HG02610 (cell line): ENCODE measurements at regions not wholly inside any gene's neighbourhood (a gene's known extent, or its start where the extent isn't known, plus 50 kb on each side); places are given as distances from the start of the nearest gene placed in this dataset.

Source experiments
- ATAC-seq: cut with Tn5 transposase; IDR thresholded peaks from one replicate; pipeline ENCODE4 v1.9.1; 2021; ENCODE audit warnings: mild to moderate bottlenecking, moderate library complexity; ENCODE audit not compliant: unreplicated experiment

GRCh38 chr1:105934806-105935205 is 1121.7 kb upstream of the PRMT6 start:
- no peak for ATAC-seq

DNA sequence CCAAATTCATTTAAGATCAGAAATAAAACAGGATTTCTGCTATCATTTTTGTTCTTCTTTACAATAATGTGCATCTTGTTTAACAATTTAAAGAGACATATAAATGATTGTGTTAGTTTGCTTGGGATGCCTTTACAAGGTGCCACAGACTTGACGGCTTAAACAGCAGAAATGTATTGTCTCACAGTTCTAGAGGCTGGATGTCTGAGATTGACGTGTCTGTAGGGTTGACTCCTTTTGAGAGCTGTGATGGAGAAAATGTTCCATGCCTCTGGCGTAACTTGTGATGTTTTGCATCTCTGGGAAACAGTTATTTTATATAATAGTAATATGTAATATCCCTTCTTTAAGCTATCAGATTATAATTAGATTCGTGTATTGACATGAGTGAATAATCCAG is 1091.6 kb upstream of the PRMT6 start:
- no peak for ATAC-seq

GRCh38 chr1:105997516-105997915 is 1059.0 kb upstream of the PRMT6 start:
- no peak for ATAC-seq

DNA sequence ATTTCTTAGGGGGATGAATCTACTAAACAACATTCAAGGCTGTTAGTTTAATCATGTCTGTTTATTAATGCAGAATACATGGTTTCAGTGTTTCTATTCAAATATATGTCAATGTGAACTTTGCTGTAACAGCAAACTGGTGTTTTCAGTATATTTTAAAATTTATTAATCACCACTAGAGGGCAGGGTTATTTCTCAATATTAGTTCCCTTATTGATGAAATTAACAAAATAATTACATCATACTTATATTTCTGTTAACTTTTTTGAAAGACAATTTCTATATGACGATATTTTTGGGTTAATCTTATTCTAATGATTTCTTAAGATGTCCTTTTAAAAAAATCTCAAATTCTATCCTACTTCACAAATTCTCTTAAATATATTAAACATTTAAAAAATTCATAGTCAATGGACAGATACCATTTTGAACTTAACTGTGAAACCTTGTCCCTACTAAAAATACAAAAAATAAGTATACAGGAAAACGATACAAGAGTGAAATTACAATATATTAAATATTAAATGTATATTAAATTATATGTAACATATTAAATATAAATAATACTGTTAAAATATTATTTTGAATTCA is 1034.1 kb upstream of the PRMT6 start:
- ATAC-seq = no peak

DNA sequence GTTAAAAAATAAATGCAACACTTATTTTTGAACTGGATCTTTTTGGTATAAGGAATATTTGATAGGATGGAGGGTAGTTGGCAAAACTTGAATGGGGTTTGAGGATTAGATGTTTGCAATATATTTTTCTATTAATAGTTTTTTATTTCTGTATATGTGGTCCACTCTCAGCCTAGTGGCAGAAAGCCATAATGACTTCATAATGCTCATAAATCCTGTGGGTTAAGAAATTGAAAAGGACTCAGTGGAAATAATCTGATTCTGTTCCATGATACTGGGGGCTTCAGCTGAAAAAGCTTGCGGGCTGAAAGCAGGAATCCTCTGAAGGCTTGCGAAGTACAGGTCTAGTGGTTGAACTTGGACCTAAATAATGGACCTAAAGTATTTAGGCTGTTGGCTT is 1028.6 kb upstream of the PRMT6 start:
- no peak for ATAC-seq

DNA sequence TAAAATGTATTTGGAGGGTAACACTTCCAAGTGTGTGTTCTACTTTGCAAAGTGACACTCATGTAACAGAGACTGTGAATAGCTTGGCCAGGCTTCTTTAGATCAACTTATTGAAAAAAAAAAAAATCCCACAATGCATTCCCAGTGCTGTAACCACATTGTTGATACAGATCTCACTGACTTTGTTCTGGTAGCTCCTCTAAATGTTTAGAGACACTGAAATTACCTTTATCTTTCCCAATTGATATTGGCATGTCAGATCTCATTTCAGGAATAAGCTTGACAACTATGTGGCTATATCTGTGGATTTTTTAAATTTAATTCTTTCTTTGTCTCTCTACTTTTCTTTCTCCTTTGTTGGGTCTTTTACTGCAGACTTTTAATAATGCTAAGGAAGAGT is 1018.9 kb upstream of the PRMT6 start:
- no peak for ATAC-seq

DNA sequence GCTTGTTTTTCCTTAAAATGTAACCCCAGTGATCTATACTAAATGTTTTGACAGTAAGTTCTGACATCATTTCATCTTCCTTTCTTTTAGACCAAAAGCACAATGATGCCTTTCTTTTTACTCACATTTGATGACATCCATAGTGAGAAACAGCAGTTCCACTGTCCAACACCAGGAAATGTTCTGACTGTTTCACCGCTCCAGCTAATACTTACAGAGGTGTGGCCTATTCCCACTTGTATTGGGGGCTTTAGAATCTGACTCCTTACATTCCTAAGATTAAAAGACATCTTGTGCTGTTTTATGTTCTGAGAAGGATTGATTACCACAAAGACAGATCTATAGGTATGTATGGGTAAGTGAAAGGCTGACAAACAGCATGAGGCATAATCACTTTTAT is 1018.2 kb upstream of the PRMT6 start:
- no peak for ATAC-seq

- ATAC-seq = no peak
These were observed 1012.5 kb upstream of the PRMT6 start for GRCh38 chr1:106043971-106044370.

- no peak for ATAC-seq
These were observed 1009.3 kb upstream of the PRMT6 start for GRCh38 chr1:106047210-106047609.

- ATAC-seq = no peak
These were observed 1006.9 kb upstream of the PRMT6 start for GRCh38 chr1:106049595-106049994.

DNA sequence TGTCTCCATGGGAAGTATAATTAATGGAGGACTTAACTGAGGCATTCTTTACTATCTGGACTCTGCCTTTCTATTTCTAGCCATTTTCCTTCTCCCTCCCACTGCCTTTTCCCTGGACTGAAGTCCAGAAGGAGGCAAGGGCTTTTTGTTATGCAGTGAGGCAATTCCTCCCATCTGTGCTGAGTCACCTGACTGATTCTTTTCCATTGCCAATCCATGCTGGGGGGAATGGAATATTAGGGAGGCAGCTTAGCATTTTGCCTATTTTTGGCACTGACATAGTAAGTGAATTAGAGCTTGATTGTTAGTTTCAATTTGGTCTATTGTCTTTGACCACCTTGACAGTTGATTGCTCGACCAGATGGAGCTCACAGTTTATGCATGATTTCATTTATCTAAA is 1000.6 kb upstream of the PRMT6 start:
- ATAC-seq = no peak

GRCh38 chr1:106061586-106062495 is 994.6 kb upstream of the PRMT6 start:
- ATAC-seq = no peak

- no peak for ATAC-seq
These were observed 993.0 kb upstream of the PRMT6 start for GRCh38 chr1:106063510-106063909.

DNA sequence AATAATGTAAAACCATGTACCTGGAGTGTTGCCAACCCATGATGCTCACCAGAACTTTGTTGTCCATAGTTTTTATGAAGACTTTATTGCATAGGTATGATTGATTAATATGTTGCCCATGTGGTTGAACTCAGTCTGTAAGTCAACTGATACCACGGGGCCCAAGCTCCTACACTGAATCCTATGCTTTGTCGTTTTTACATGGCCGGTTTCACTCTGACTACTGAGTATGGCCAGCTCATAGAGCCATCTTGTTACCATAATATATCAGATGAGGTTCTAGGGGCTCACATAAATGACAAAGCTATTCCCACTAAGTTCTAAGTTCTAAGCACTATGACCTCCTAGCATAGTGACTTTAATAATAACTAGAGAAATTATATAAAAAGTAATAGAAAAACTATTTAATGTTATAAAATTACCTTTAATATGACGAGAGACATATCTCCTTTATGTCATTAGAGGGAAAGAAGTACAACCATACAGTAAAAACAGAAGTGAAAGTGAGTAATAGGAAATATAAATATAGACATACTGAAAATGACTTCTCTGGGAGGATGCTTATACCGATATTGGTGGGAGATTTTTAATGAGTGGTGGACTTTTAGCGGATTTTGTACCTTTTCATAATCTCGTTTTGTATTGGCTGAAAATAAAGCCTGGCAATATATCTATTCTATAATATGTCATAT is 983.4 kb upstream of the PRMT6 start:
- ATAC-seq = peak; percentile 82

- ATAC-seq = no peak
These were observed 975.7 kb upstream of the PRMT6 start for GRCh38 chr1:106080608-106081325.

DNA sequence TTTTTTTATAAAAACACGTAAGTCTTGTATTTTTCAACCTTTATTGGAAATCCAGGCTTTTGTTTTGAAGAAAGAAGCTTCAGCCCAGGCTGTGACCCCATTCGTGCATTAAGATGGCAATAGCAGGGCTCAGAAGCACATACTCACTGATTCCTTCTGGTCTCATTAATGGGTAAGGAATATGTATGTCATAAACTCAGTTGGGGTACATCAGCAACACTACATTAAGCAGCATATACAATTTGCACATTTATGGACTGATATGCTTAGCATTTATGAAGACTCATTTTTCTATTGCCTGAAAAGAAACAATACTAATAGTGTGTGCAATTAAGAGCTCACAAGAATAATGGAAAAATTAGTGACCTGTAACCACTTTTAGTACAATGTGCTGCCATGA is 945.4 kb upstream of the PRMT6 start:
- ATAC-seq = no peak

GRCh38 chr1:106113851-106114250 is 942.6 kb upstream of the PRMT6 start:
- no peak for ATAC-seq

GRCh38 chr1:106120789-106121188 is 935.7 kb upstream of the PRMT6 start:
- no peak for ATAC-seq

DNA sequence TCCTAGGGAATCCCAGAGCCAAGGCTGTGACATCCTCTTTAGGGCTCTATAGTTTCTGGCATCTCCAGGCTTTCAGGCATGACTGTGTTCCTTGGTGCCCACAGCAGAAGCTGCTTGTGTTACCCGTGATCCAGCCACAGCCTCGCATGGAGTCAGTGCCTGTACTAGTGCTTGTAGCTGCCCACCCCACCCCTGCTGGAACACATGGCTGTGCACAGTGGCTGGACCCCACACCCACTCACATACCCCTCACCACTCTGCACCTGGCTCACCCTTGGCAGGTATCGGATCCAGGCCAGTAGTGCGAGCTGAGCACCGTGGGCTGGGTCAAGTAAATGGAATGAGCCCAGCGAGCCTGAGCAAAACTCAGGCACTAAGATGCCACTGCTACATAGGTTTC is 934.7 kb upstream of the PRMT6 start:
- no peak for ATAC-seq

GRCh38 chr1:106134561-106134960 is 921.9 kb upstream of the PRMT6 start:
- no peak for ATAC-seq

DNA sequence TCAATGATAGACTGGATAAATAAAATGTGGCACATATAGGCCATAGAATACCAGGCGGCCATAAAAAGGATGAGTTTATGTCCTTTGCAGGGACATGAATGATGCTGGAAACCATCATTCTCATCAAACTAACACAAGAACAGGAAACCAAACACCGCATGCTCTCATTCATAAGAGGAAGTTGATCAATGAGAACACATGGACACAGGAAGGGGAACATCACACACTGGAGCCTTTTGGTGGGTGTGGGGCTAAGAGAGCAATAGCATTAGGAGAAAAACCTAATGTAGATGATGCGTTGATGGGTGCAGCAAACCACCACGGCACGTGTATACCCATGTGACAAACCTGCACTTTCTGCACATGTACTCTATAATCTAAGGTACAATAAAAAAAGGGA is 883.4 kb upstream of the PRMT6 start:
- no peak for ATAC-seq
